ENCODE measurements at regions not wholly inside any gene's neighbourhood (a gene's known extent, or its start where the extent isn't known, plus 50 kb on each side); places are given as distances from the start of the nearest gene placed in this dataset.
A peak's percentile ranks its signal among the peaks of the same experiment; 100 is the strongest.

DNA sequence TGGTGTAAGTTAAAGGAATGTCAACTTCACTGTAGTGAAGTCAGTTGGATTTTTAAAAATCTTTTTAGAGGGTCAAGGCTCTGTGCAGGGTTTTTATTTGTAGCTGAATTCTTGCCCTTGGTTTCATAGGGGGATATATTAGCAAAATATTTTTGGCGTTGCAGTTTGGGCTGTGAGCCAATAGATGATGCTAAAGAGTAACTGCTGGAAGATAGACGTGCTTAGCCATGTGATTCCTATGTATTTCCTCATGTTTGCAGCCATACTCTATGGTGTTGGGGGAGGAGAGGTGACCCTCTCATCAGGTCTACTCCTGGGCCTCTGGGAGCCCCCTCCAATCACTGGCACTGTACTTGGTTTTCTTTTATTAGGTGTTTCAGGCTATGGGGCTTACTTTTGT is 246.7 kb upstream of the ARHGAP24 start:
- no peaks in the 10 kb centered on the region for H3K9me3 ChIP-seq (ENCODE audit: low read length)
- H3K9ac ChIP-seq (ENCODE audit: low read length) = no peak overlapping the region
- H3F3A ChIP-seq (ENCODE audit: insufficient read depth, low read length) = no peaks in the 10 kb centered on the region
- H3K27me3 ChIP-seq (ENCODE audit: insufficient read depth, low read length) = no peaks in the 10 kb centered on the region
- no peaks in the 10 kb centered on the region for H3K9me2 ChIP-seq (ENCODE audit: low read depth, low read length)
- H3K36me3 ChIP-seq (ENCODE audit: insufficient read depth, low read length) = no peaks in the 10 kb centered on the region
- H3K27ac ChIP-seq (ENCODE audit: low read depth, low read length, poor library complexity, severe bottlenecking) = peak overlapping the region; percentile 33
- H3K79me2 ChIP-seq (ENCODE audit: insufficient read depth, low read length) = no peaks in the 10 kb centered on the region
- TF ChIP-seq EZH2 (IDR thresholded peaks at IDR 0.05; ENCODE audit: borderline replicate concordance, low read length) = no peak
- TF ChIP-seq, protein P1, sequence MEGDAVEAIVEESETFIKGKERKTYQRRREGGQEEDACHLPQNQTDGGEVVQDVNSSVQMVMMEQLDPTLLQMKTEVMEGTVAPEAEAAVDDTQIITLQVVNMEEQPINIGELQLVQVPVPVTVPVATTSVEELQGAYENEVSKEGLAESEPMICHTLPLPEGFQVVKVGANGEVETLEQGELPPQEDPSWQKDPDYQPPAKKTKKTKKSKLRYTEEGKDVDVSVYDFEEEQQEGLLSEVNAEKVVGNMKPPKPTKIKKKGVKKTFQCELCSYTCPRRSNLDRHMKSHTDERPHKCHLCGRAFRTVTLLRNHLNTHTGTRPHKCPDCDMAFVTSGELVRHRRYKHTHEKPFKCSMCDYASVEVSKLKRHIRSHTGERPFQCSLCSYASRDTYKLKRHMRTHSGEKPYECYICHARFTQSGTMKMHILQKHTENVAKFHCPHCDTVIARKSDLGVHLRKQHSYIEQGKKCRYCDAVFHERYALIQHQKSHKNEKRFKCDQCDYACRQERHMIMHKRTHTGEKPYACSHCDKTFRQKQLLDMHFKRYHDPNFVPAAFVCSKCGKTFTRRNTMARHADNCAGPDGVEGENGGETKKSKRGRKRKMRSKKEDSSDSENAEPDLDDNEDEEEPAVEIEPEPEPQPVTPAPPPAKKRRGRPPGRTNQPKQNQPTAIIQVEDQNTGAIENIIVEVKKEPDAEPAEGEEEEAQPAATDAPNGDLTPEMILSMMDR (IDR thresholded peaks at IDR 0.05; ENCODE audit: low read length) = peak; percentile 89
- H3K4me2 ChIP-seq (ENCODE audit: low read length) = no peak overlapping the region
- peaks cover 15% of the 10 kb centered on the region for H3K4me1 ChIP-seq (ENCODE audit: insufficient read depth, low read length, severe bottlenecking)
- H3K4me3 ChIP-seq (ENCODE audit: low read depth, low read length, poor library complexity, severe bottlenecking) = no peak overlapping the region
- H2AFZ ChIP-seq (ENCODE audit: low read length) = no peak overlapping the region
- H4K20me1 ChIP-seq (ENCODE audit: insufficient read depth, low read length) = no peaks in the 10 kb centered on the region

DNA sequence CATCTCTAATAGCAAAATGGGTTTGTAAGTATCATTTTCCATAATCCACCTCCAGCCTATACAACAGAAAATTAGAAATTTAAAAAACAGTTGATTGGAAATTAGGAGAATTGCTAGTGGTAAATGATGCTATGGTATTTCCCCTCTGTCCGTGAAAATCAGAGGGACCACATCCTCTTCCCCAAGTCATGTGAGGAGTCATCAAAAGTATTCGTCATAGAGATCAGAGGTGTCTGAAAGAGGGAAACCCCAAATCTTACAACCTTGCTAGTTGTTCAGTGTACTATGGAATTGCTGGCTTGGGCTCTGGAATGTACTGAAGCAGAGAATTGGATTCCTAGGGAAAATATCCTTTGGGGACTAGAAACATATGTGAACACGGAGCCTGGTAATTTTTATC is 241.4 kb upstream of the ARHGAP24 start:
- no peaks in the 10 kb centered on the region for H4K20me1 ChIP-seq (ENCODE audit: insufficient read depth, low read length)
- no peak overlapping the region for H3K4me3 ChIP-seq (ENCODE audit: low read depth, low read length, poor library complexity, severe bottlenecking)
- H3K27ac ChIP-seq (ENCODE audit: low read depth, low read length, poor library complexity, severe bottlenecking) = no peak overlapping the region
- H3K9ac ChIP-seq (ENCODE audit: low read length) = no peak overlapping the region
- TF ChIP-seq, protein P1 (IDR thresholded peaks at IDR 0.05; ENCODE audit: low read length) = no peak
- no peak for TF ChIP-seq EZH2 (IDR thresholded peaks at IDR 0.05; ENCODE audit: borderline replicate concordance, low read length)
- H3K9me2 ChIP-seq (ENCODE audit: low read depth, low read length) = no peaks in the 10 kb centered on the region
- H3F3A ChIP-seq (ENCODE audit: insufficient read depth, low read length) = no peaks in the 10 kb centered on the region
- peaks cover 7% of the 10 kb centered on the region for H3K4me1 ChIP-seq (ENCODE audit: insufficient read depth, low read length, severe bottlenecking)
- H3K4me2 ChIP-seq (ENCODE audit: low read length) = no peak overlapping the region
- no peaks in the 10 kb centered on the region for H3K79me2 ChIP-seq (ENCODE audit: insufficient read depth, low read length)
- H3K27me3 ChIP-seq (ENCODE audit: insufficient read depth, low read length) = no peaks in the 10 kb centered on the region
- H3K9me3 ChIP-seq (ENCODE audit: low read length) = no peaks in the 10 kb centered on the region
- H2AFZ ChIP-seq (ENCODE audit: low read length) = no peak overlapping the region
- no peaks in the 10 kb centered on the region for H3K36me3 ChIP-seq (ENCODE audit: insufficient read depth, low read length)

DNA sequence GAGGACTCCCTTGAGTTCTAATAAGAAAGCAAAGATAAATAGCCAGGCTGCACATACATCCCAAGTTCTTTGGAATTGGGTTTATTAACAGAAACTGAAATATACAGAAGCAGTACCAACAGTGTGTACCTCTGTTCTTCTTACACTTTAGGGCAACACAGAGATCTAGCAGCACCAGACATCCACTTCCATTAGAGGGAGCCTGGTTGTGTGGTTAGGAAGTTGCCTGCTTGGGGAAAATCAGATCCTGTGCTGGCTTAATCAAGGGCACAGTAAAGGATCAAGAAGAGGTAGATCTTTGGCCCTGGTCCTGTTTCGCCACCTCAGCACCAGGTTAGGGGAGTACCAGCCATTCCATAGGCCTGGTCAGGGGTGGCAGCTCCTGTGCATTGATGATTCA is 231.1 kb upstream of the ARHGAP24 start:
- no peaks in the 10 kb centered on the region for H3K4me1 ChIP-seq (ENCODE audit: insufficient read depth, low read length, severe bottlenecking)
- no peaks in the 10 kb centered on the region for H3K9me2 ChIP-seq (ENCODE audit: low read depth, low read length)
- no peak overlapping the region for H2AFZ ChIP-seq (ENCODE audit: low read length)
- no peaks in the 10 kb centered on the region for H3K79me2 ChIP-seq (ENCODE audit: insufficient read depth, low read length)
- no peaks in the 10 kb centered on the region for H4K20me1 ChIP-seq (ENCODE audit: insufficient read depth, low read length)
- H3K4me2 ChIP-seq (ENCODE audit: low read length) = no peak overlapping the region
- TF ChIP-seq, protein P1 (IDR thresholded peaks at IDR 0.05; ENCODE audit: low read length) = 0 out of 2 replicates have a peak, but pooled peaks have one; percentile 9
- no peak for TF ChIP-seq EZH2 (IDR thresholded peaks at IDR 0.05; ENCODE audit: borderline replicate concordance, low read length)
- no peaks in the 10 kb centered on the region for H3F3A ChIP-seq (ENCODE audit: insufficient read depth, low read length)
- H3K4me3 ChIP-seq (ENCODE audit: low read depth, low read length, poor library complexity, severe bottlenecking) = no peak overlapping the region
- no peak overlapping the region for H3K9ac ChIP-seq (ENCODE audit: low read length)
- H3K36me3 ChIP-seq (ENCODE audit: insufficient read depth, low read length) = no peaks in the 10 kb centered on the region; the same call in 1 of the 2 replicates
- H3K27ac ChIP-seq (ENCODE audit: low read depth, low read length, poor library complexity, severe bottlenecking) = no peak overlapping the region
- H3K9me3 ChIP-seq (ENCODE audit: low read length) = peaks cover 10% of the 10 kb centered on the region; the same call in 1 of the 2 replicates
- no peaks in the 10 kb centered on the region for H3K27me3 ChIP-seq (ENCODE audit: insufficient read depth, low read length)
